Coronary artery (tissue), 2 donors: ENCODE measurements at regions not wholly inside any gene's neighbourhood (a gene's known extent, or its start where the extent isn't known, plus 50 kb on each side); places are given as distances from the start of the nearest gene placed in this dataset.

ENCODE experiments used
- DNase-seq: peaks from one replicate; pipeline ENCODE4 v3.0.0-alpha.2; 2017; ENCODE audit warnings: low spot score
- H3K27ac ChIP-seq, 2 donors: fragments of 200-600 bp; sonication (generic); one replicate each; pipeline ENCODE4 v1.5.1; 2016 to 2019
- H3K4me3 ChIP-seq: fragments of 200-600 bp; sonication (generic); 2 replicates; pipeline ENCODE4 v1.5.1; 2016; ENCODE audit warnings: mild to moderate bottlenecking, moderate library complexity
- CTCF ChIP-seq: fragments of 200-600 bp; sonication (generic); IDR thresholded peaks from one replicate; pipeline ENCODE4 v1.5.1; 2019; ENCODE audit warnings: antibody characterized with exemption

DNA sequence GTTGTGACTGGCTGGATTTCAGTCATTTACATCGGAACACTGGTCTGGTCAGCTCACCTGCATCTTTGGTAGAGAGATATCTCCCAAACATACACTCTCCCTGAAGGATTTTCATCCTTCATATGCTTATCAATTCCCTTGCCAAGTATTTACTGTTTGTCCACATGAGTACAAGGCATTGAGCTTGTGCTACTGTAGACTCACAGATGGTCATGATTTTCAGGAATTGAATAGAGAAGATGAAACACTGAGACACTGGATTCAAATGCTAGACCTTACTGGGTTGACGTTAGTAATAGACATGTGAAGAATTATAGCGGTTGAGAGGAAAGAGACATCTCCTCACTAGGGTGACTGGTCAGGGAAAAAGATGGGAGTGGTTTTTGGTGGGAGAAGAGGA, 62.9 kb upstream of the ABL1 start:
- no peak for DNase-seq
- H3K4me3 ChIP-seq: no peak overlapping the region
- H3K27ac ChIP-seq: no peak overlapping the region
- no peak for TF ChIP-seq CTCF

DNA sequence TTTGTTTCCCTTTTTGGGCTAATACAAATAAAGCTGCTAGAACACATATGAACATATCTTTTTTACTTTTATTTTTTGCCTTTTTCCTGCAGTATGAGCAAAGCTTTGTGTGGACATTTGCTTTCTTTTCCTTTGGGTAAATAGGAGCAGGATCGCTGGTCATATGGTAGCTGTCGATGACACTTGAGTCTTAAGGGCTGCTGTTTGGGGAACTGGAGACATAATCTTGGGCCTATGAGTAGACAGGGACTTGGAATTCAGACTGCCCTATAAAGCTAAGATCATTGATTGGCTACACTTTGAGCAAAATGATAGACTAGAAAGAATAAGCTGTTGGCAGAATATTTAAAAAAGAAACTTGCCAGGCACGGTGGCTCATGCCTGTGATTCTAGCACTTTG, 60.9 kb upstream of the ABL1 start:
- Histone ChIP-seq H3K27ac (no peak overlapping the region), H3K4me3 (no peak overlapping the region)
- TF ChIP-seq CTCF: no peak
- no peak for DNase-seq

GRCh38 chr9:130775336-130775991, 59.6 kb upstream of the ABL1 start:
- Histone ChIP-seq H3K27ac (no peak overlapping the region), H3K4me3 (no peak overlapping the region)
- DNase-seq: no peak
- TF ChIP-seq CTCF: no peak

- TF ChIP-seq CTCF: no peak
- no peak overlapping the region for H3K4me3 ChIP-seq
- DNase-seq: no peak
- H3K27ac ChIP-seq: peak overlapping the region; percentile 91 to 95
These were observed 55.8 kb upstream of the ABL1 start for GRCh38 chr9:130779153-130779855.

GRCh38 chr9:130780415-130780814, 54.6 kb upstream of the ABL1 start:
- H3K4me3 ChIP-seq: peak overlapping the region; percentile 63
- no peak for TF ChIP-seq CTCF

DNA sequence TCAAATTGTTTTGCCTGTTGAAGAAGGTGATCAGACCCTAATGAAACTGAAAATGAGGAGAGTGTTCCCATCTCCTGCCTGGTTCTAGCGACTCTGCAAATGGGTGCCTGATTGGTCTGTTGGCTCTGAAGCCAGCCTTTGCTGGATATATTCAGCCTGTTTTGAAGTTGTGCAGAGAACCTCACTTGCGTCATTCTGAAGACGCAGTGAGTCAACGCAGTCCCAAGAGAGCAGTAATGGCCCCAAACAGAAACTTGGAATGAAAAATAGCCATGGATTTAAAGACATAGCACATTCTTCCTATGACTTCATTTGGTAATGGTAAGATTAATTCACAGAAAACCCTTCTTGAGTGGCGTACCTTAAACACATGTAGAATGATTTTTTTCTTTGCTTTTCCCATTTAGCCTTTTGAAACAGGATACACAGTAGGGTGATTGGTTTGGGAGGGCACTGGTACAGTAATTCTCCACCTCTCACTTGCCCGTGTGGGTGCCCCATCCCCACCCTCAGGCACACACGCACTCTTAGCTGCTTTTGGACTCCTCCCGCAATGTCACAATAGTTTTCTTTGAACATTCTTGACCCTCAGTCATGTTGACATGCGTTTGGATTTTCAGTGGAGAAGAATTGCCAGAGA, 54.1 kb upstream of the ABL1 start:
- peak; percentile 92 for DNase-seq
- peak overlapping the region; percentile 63 for H3K4me3 ChIP-seq
- TF ChIP-seq CTCF: no peak
- H3K27ac ChIP-seq: peak overlapping the region; percentile 91 to 95

More at GRCh38 chr9:130780415-130780814, 54.6 kb upstream of the ABL1 start:
- no peak for DNase-seq
- H3K27ac ChIP-seq: peak overlapping the region; percentile 91 to 95

DNA sequence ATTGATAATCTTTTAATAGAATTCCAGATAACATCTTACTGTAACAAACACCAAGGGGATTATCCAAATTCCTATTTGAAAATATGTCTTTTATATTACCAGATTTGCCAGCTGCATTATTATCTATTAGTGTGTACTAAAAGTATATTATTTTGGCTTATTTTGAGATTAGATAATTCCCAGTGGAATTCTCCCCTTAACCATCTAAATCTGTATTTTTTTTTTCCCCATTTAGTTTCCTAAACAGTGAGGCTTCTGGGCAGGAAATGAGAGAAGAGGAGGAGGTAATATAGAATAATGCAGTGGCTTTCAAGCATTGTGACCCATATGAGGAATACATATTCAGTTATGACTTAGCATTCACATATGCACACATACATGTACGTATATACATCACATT, 53.5 kb upstream of the ABL1 start:
- no peak for TF ChIP-seq CTCF
- no peak for DNase-seq
- Histone ChIP-seq H3K27ac (peak overlapping the region; percentile 91 to 95), H3K4me3 (peak overlapping the region; percentile 63)
